GM23248 (cell line): ENCODE measurements at regions not wholly inside any gene's neighbourhood (a gene's known extent, or its start where the extent isn't known, plus 50 kb on each side); places are given as distances from the start of the nearest gene placed in this dataset.

Experiments
- DNase-seq: peaks from one replicate; pipeline ENCODE4 v3.0.0-alpha.2; 2015
- H2AFZ ChIP-seq: fragments of 200-600 bp; sonication (generic); 2 replicates; pipeline ENCODE4 v1.6.1; 2016; ENCODE audit warnings: antibody characterized with exemption
- H3F3A ChIP-seq: fragments of 200-600 bp; sonication (generic); 2 replicates; pipeline ENCODE4 v1.6.1; 2016; ENCODE audit warnings: mild to moderate bottlenecking, antibody characterized with exemption, mixed run types; ENCODE audit not compliant: insufficient read depth
- H3K27ac ChIP-seq: fragments of 200-600 bp; sonication (generic); 2 replicates; pipeline ENCODE4 v1.5.1; 2016; ENCODE audit warnings: mild to moderate bottlenecking
- H3K27me3 ChIP-seq: fragments of 200-600 bp; sonication (generic); replicated peaks from 2 replicates; pipeline ENCODE4 v1.6.1; 2016; ENCODE audit warnings: mild to moderate bottlenecking; ENCODE audit not compliant: insufficient read depth
- H3K36me3 ChIP-seq: fragments of 200-600 bp; sonication (generic); 2 replicates; pipeline ENCODE4 v1.6.1; 2016; ENCODE audit warnings: low read depth, mild to moderate bottlenecking
- H3K4me1 ChIP-seq: fragments of 200-600 bp; sonication (generic); 2 replicates; pipeline ENCODE4 v1.6.1; 2016; ENCODE audit warnings: mild to moderate bottlenecking; ENCODE audit not compliant: insufficient read depth
- H3K4me2 ChIP-seq: fragments of 200-600 bp; sonication (generic); one replicate; pipeline ENCODE4 v1.6.1; 2016; ENCODE audit warnings: mild to moderate bottlenecking; ENCODE audit not compliant: unreplicated experiment
- H3K4me3 ChIP-seq: fragments of 200-600 bp; sonication (generic); 2 replicates; pipeline ENCODE4 v1.5.1; 2016; ENCODE audit warnings: mild to moderate bottlenecking
- H3K79me2 ChIP-seq: fragments of 200-600 bp; sonication (generic); 2 replicates; pipeline ENCODE4 v1.6.1; 2016; ENCODE audit warnings: mild to moderate bottlenecking; ENCODE audit not compliant: insufficient read depth
- H3K9ac ChIP-seq: fragments of 200-600 bp; sonication (generic); 2 replicates; pipeline ENCODE4 v1.6.1; 2016; ENCODE audit warnings: mild to moderate bottlenecking
- H3K9me2 ChIP-seq: fragments of 200-600 bp; sonication (generic); 2 replicates; pipeline ENCODE4 v1.6.1; 2016; ENCODE audit warnings: mixed run types, mild to moderate bottlenecking, moderate library complexity; ENCODE audit not compliant: insufficient read depth
- H3K9me3 ChIP-seq: fragments of 200-600 bp; sonication (generic); one replicate; pipeline ENCODE4 v1.6.1; 2017; ENCODE audit warnings: low read depth
- H4K20me1 ChIP-seq: fragments of 200-600 bp; sonication (generic); 2 replicates; pipeline ENCODE4 v1.6.0; 2016; ENCODE audit not compliant: insufficient read depth
- EZH2 ChIP-seq: fragments of 200-600 bp; sonication (generic); IDR thresholded peaks from 2 replicates; pipeline ENCODE4 v1.6.1; 2018; ENCODE audit warnings: antibody characterized with exemption, mild to moderate bottlenecking; ENCODE audit not compliant: insufficient read depth, poor library complexity, severe bottlenecking
- EZH2phosphoT487 ChIP-seq: fragments of 200-600 bp; sonication (generic); IDR thresholded peaks from 2 replicates; pipeline ENCODE4 v1.6.1; 2018; ENCODE audit warnings: antibody characterized with exemption, moderate library complexity, mild to moderate bottlenecking, low read depth; ENCODE audit not compliant: insufficient read depth
- WGBS, 2 experiments: methylation state at CpG; one replicate each; pipeline ENCODE4 v1.1.6; 2015 to 2017; ENCODE audit warnings: low lambda C conversion rate in 2 of 2, low coverage in 1 of 2; ENCODE audit errors: missing lambda C conversion rate in 2 of 2; 5-methylcytosine and 5-hydroxymethylcytosine counted together
- in situ Hi-C: fragments of 300-500 bp; cut with MboI; formaldehyde crosslinking; loops from 2 replicates; pipeline ENCODE4 v1.15.0; 2020

GRCh38 chr1:244346972-244347618, 104.6 kb downstream of the ADSS2 start:
- DNase-seq, result no peak
- in situ Hi-C loops, result no loop called here
- Histone ChIP-seq H3K4me3 (no peak overlapping the region), H4K20me1 (no peaks in the 10 kb centered on the region), H3K36me3 (no peaks in the 10 kb centered on the region), H3K27ac (no peak overlapping the region), H3K9me3 (no peaks in the 10 kb centered on the region), H2AFZ (no peak overlapping the region), H3K27me3 (no peaks in the 10 kb centered on the region), H3K4me1 (peaks cover 29% of the 10 kb centered on the region), H3K79me2 (no peaks in the 10 kb centered on the region), H3F3A (peaks cover 28% of the 10 kb centered on the region), H3K4me2 (no peak overlapping the region), H3K9ac (no peak overlapping the region), H3K9me2 (no peaks in the 10 kb centered on the region)
- 94% methylated on average over 6 of the region's 6 CpGs for WGBS, 2 experiments
- TF ChIP-seq EZH2phosphoT487 (no peak), EZH2 (no peak)

GRCh38 chr1:244347942-244348341, 103.8 kb downstream of the ADSS2 start:
- Histone ChIP-seq H3K36me3 (no peaks in the 10 kb centered on the region), H3K79me2 (no peaks in the 10 kb centered on the region), H3K4me1 (peaks cover 32% of the 10 kb centered on the region), H3K9ac (no peak overlapping the region), H4K20me1 (no peaks in the 10 kb centered on the region), H2AFZ (no peak overlapping the region), H3K4me2 (peak overlapping the region; percentile 26), H3K9me3 (no peaks in the 10 kb centered on the region), H3F3A (peaks cover 31% of the 10 kb centered on the region), H3K27ac (peak overlapping the region; percentile 11; the same call in 1 of the 2 replicates), H3K9me2 (no peaks in the 10 kb centered on the region), H3K27me3 (no peaks in the 10 kb centered on the region), H3K4me3 (no peak overlapping the region)
- TF ChIP-seq EZH2, result no peak
- TF ChIP-seq EZH2phosphoT487, result no peak
- DNase-seq, result peak; percentile 63
- in situ Hi-C loops, result no loop called here
- 11 to 12% methylated on average over 3 of the region's 3 CpGs for WGBS, 2 experiments

- TF ChIP-seq EZH2phosphoT487, result no peak
- no peak for TF ChIP-seq EZH2
- Histone ChIP-seq H3K9ac (peak overlapping the region; percentile 49), H3K27ac (peak overlapping the region; percentile 86), H4K20me1 (no peaks in the 10 kb centered on the region), H3K4me3 (peak overlapping the region; percentile 50), H3K27me3 (no peaks in the 10 kb centered on the region), H3K9me3 (no peaks in the 10 kb centered on the region), H3K36me3 (no peaks in the 10 kb centered on the region), H2AFZ (peak overlapping the region; percentile 60), H3K9me2 (no peaks in the 10 kb centered on the region), H3F3A (peaks cover 41% of the 10 kb centered on the region), H3K79me2 (no peaks in the 10 kb centered on the region), H3K4me2 (peak overlapping the region; percentile 84), H3K4me1 (peaks cover 42% of the 10 kb centered on the region)
- in situ Hi-C loops, result no loop called here
- peak; percentile 95 for DNase-seq
- 1 to 6% methylated on average over 8 of the region's 8 CpGs for WGBS, 2 experiments
Measured at GRCh38 chr1:244349103-244349531, 102.6 kb downstream of the ADSS2 start.

- peaks cover 46% of the 10 kb centered on the region for H3F3A ChIP-seq
- peak overlapping the region; percentile 86 for H3K27ac ChIP-seq
- DNase-seq, result peak; percentile 52
- H3K4me1 ChIP-seq, result peaks cover 47% of the 10 kb centered on the region
- no peaks in the 10 kb centered on the region for H3K36me3 ChIP-seq
- H3K27me3 ChIP-seq, result no peaks in the 10 kb centered on the region
- H3K9me3 ChIP-seq, result no peaks in the 10 kb centered on the region
- peak overlapping the region; percentile 84 for H3K4me2 ChIP-seq
- TF ChIP-seq EZH2phosphoT487, result no peak
- WGBS, 2 experiments, result 13 to 19% methylated on average over 8 of the region's 8 CpGs
- H3K9me2 ChIP-seq, result no peaks in the 10 kb centered on the region
- H3K9ac ChIP-seq, result peak overlapping the region; percentile 49
- no peaks in the 10 kb centered on the region for H3K79me2 ChIP-seq
- H2AFZ ChIP-seq, result peak overlapping the region; percentile 60
- H4K20me1 ChIP-seq, result no peaks in the 10 kb centered on the region
- H3K4me3 ChIP-seq, result peak overlapping the region; percentile 50
- in situ Hi-C loops, result no loop called here
Measured at GRCh38 chr1:244349581-244350001, 102.1 kb downstream of the ADSS2 start.
